ENCODE measurements at regions not wholly inside any gene's neighbourhood (a gene's known extent, or its start where the extent isn't known, plus 50 kb on each side); places are given as distances from the start of the nearest gene placed in this dataset.

- no peaks in the 10 kb centered on the region for H3K9me2 ChIP-seq (replicated peaks; ENCODE audit: insufficient read depth, low read length)
- no peak overlapping the region for H3K4me2 ChIP-seq (ENCODE audit: low read depth, low read length)
- no peaks in the 10 kb centered on the region for H3K36me3 ChIP-seq (replicated peaks; ENCODE audit: insufficient read depth, low read length)
- H3K4me3 ChIP-seq (ENCODE audit: low read length), result no peak overlapping the region
- H2AFZ ChIP-seq (ENCODE audit: low read length), result no peak overlapping the region
- no peaks in the 10 kb centered on the region for H4K20me1 ChIP-seq (ENCODE audit: insufficient read depth, low read length)
- no peaks in the 10 kb centered on the region for H3K9me3 ChIP-seq (replicated peaks; ENCODE audit: insufficient read depth, low read length)
- no peaks in the 10 kb centered on the region for H3K4me1 ChIP-seq (ENCODE audit: low read length)
- no peak overlapping the region for H3K27ac ChIP-seq (ENCODE audit: low read length)
- no peaks in the 10 kb centered on the region for H3K27me3 ChIP-seq (replicated peaks; ENCODE audit: insufficient read depth, low read length)
- H3K79me2 ChIP-seq (ENCODE audit: low read length), result no peaks in the 10 kb centered on the region
- no peaks in the 10 kb centered on the region for H3F3A ChIP-seq (ENCODE audit: insufficient read depth, low read length)
- no peak for DNase-seq
- H3K9ac ChIP-seq (ENCODE audit: low read length), result no peak overlapping the region
- no peak for TF ChIP-seq EZH2 (optimal IDR thresholded peaks at IDR 0.05; ENCODE audit: low read depth, low read length)
- no peak for TF ChIP-seq EZH2phosphoT487 (IDR thresholded peaks at IDR 0.05; ENCODE audit: low read length)
Observed at GRCh38 chr4:142909908-142910307, 63.8 kb upstream of the INPP4B start.

DNA sequence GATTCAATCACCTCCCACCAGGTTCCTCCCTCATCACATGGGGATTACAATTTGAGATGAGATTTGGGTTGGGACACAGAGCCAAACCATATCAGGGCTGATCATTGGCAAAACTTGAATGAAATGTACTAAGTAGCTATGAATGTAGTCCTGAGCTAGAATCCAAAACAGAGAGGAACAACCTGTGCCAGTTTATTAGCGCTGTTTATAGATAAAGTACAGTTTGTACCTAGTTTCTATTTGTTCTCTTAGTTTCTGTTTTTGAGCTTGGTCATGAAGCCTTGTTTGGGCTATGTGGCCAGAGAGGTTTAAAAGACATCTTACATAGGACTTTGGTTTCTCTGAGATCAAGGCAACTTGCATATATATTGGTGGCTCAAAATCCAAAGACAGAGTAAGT, 66.9 kb upstream of the INPP4B start:
- no peak overlapping the region for H3K27ac ChIP-seq (ENCODE audit: low read length)
- no peaks in the 10 kb centered on the region for H3K9me3 ChIP-seq (replicated peaks; ENCODE audit: insufficient read depth, low read length)
- H3K79me2 ChIP-seq (ENCODE audit: low read length), result no peaks in the 10 kb centered on the region
- H3K9ac ChIP-seq (ENCODE audit: low read length), result no peak overlapping the region
- H3K36me3 ChIP-seq (replicated peaks; ENCODE audit: insufficient read depth, low read length), result no peaks in the 10 kb centered on the region
- no peak for TF ChIP-seq EZH2phosphoT487 (IDR thresholded peaks at IDR 0.05; ENCODE audit: low read length)
- no peak for TF ChIP-seq EZH2 (optimal IDR thresholded peaks at IDR 0.05; ENCODE audit: low read depth, low read length)
- no peaks in the 10 kb centered on the region for H3F3A ChIP-seq (ENCODE audit: insufficient read depth, low read length)
- H3K27me3 ChIP-seq (replicated peaks; ENCODE audit: insufficient read depth, low read length), result no peaks in the 10 kb centered on the region
- no peak for DNase-seq
- H3K4me2 ChIP-seq (ENCODE audit: low read depth, low read length), result no peak overlapping the region
- no peaks in the 10 kb centered on the region for H3K4me1 ChIP-seq (ENCODE audit: low read length)
- H3K4me3 ChIP-seq (ENCODE audit: low read length), result no peak overlapping the region
- no peaks in the 10 kb centered on the region for H3K9me2 ChIP-seq (replicated peaks; ENCODE audit: insufficient read depth, low read length)
- H4K20me1 ChIP-seq (ENCODE audit: insufficient read depth, low read length), result no peaks in the 10 kb centered on the region
- no peak overlapping the region for H2AFZ ChIP-seq (ENCODE audit: low read length)

- no peak for TF ChIP-seq EZH2 (optimal IDR thresholded peaks at IDR 0.05; ENCODE audit: low read depth, low read length)
- no peak for TF ChIP-seq CTCF (IDR thresholded peaks at IDR 0.05; ENCODE audit: low read length)
- TF ChIP-seq EZH2phosphoT487 (IDR thresholded peaks at IDR 0.05; ENCODE audit: low read length), result no peak
- Histone ChIP-seq H3K4me2 (ENCODE audit: low read depth, low read length) (no peak overlapping the region), H3K9me2 (replicated peaks; ENCODE audit: insufficient read depth, low read length) (no peaks in the 10 kb centered on the region), H3K4me3 (ENCODE audit: low read length) (no peak overlapping the region), H3K9me3 (replicated peaks; ENCODE audit: insufficient read depth, low read length) (no peaks in the 10 kb centered on the region), H3K79me2 (ENCODE audit: low read length) (no peaks in the 10 kb centered on the region), H4K20me1 (ENCODE audit: insufficient read depth, low read length) (no peaks in the 10 kb centered on the region), H3K27me3 (replicated peaks; ENCODE audit: insufficient read depth, low read length) (no peaks in the 10 kb centered on the region), H2AFZ (ENCODE audit: low read length) (no peak overlapping the region), H3K27ac (ENCODE audit: low read length) (no peak overlapping the region), H3K36me3 (replicated peaks; ENCODE audit: insufficient read depth, low read length) (no peaks in the 10 kb centered on the region), H3F3A (ENCODE audit: insufficient read depth, low read length) (no peaks in the 10 kb centered on the region), H3K4me1 (ENCODE audit: low read length) (no peaks in the 10 kb centered on the region), H3K9ac (ENCODE audit: low read length) (no peak overlapping the region)
- DNase-seq, result no peak
Observed at GRCh38 chr4:142913461-142914030, 67.4 kb upstream of the INPP4B start.

GRCh38 chr4:142917678-142918077, 71.6 kb upstream of the INPP4B start:
- Histone ChIP-seq H3K4me2 (ENCODE audit: low read depth, low read length) (no peak overlapping the region), H3K4me3 (ENCODE audit: low read length) (no peak overlapping the region), H3F3A (ENCODE audit: insufficient read depth, low read length) (no peaks in the 10 kb centered on the region), H4K20me1 (ENCODE audit: insufficient read depth, low read length) (no peaks in the 10 kb centered on the region), H3K27me3 (replicated peaks; ENCODE audit: insufficient read depth, low read length) (no peaks in the 10 kb centered on the region), H3K4me1 (ENCODE audit: low read length) (no peaks in the 10 kb centered on the region), H2AFZ (ENCODE audit: low read length) (no peak overlapping the region), H3K36me3 (replicated peaks; ENCODE audit: insufficient read depth, low read length) (no peaks in the 10 kb centered on the region), H3K9me2 (replicated peaks; ENCODE audit: insufficient read depth, low read length) (no peaks in the 10 kb centered on the region), H3K9ac (ENCODE audit: low read length) (no peak overlapping the region), H3K9me3 (replicated peaks; ENCODE audit: insufficient read depth, low read length) (no peaks in the 10 kb centered on the region), H3K27ac (ENCODE audit: low read length) (no peak overlapping the region), H3K79me2 (ENCODE audit: low read length) (no peaks in the 10 kb centered on the region)
- DNase-seq, result no peak
- TF ChIP-seq CTCF (IDR thresholded peaks at IDR 0.05; ENCODE audit: low read length), result no peak; the same call in 1 of the 2 replicates
- TF ChIP-seq EZH2 (optimal IDR thresholded peaks at IDR 0.05; ENCODE audit: low read depth, low read length), result no peak
- no peak for TF ChIP-seq EZH2phosphoT487 (IDR thresholded peaks at IDR 0.05; ENCODE audit: low read length)

Measured in MM.1S (cell line).